ENCODE measurements at regions not wholly inside any gene's neighbourhood (a gene's known extent, or its start where the extent isn't known, plus 50 kb on each side); places are given as distances from the start of the nearest gene placed in this dataset.

GRCh38 chr2:176638167-176639015 lies 369.1 kb downstream of the MTX2 start:
- no peak for TF ChIP-seq CREB1 (IDR thresholded peaks at IDR 0.05; ENCODE audit: low read depth)
- peak; percentile 82 for TF ChIP-seq RAD21 (IDR thresholded peaks at IDR 0.05; ENCODE audit: low read depth)
- TF ChIP-seq, protein P1, sequence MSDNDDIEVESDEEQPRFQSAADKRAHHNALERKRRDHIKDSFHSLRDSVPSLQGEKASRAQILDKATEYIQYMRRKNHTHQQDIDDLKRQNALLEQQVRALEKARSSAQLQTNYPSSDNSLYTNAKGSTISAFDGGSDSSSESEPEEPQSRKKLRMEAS (IDR thresholded peaks at IDR 0.05), result no peak
- TF ChIP-seq ZBTB7A (IDR thresholded peaks at IDR 0.05; ENCODE audit: low read depth), result no peak
- TF ChIP-seq TCF12 (IDR thresholded peaks at IDR 0.05; ENCODE audit: low read depth), result no peak
- TF ChIP-seq, protein P2, sequence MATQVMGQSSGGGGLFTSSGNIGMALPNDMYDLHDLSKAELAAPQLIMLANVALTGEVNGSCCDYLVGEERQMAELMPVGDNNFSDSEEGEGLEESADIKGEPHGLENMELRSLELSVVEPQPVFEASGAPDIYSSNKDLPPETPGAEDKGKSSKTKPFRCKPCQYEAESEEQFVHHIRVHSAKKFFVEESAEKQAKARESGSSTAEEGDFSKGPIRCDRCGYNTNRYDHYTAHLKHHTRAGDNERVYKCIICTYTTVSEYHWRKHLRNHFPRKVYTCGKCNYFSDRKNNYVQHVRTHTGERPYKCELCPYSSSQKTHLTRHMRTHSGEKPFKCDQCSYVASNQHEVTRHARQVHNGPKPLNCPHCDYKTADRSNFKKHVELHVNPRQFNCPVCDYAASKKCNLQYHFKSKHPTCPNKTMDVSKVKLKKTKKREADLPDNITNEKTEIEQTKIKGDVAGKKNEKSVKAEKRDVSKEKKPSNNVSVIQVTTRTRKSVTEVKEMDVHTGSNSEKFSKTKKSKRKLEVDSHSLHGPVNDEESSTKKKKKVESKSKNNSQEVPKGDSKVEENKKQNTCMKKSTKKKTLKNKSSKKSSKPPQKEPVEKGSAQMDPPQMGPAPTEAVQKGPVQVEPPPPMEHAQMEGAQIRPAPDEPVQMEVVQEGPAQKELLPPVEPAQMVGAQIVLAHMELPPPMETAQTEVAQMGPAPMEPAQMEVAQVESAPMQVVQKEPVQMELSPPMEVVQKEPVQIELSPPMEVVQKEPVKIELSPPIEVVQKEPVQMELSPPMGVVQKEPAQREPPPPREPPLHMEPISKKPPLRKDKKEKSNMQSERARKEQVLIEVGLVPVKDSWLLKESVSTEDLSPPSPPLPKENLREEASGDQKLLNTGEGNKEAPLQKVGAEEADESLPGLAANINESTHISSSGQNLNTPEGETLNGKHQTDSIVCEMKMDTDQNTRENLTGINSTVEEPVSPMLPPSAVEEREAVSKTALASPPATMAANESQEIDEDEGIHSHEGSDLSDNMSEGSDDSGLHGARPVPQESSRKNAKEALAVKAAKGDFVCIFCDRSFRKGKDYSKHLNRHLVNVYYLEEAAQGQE (IDR thresholded peaks at IDR 0.05; ENCODE audit: low read depth), result no peak

DNA sequence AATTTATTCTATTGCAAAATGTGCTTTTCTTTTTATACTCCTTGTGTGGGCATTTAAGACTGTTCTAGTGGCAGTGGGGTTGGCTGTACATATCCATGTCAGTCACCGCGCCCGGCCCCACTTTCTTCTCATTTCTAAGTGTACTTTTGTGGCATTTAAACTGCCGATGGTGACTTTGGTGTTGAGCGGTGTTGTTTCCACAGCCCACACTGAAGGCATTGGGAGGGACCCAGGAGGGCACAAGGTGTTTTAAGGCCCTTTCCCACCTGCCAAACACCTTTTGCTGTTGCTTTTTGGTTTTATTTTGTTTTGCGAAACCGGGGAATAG lies 369.7 kb downstream of the MTX2 start:
- TF ChIP-seq TEAD4 (IDR thresholded peaks at IDR 0.05), result no peak
- TF ChIP-seq, protein P2 (IDR thresholded peaks at IDR 0.05; ENCODE audit: low read depth), result no peak
- TF ChIP-seq EP300 (IDR thresholded peaks at IDR 0.05; ENCODE audit: borderline replicate concordance), result no peak
- TF ChIP-seq RAD21 (IDR thresholded peaks at IDR 0.05; ENCODE audit: low read depth), result no peak
- no peak for TF ChIP-seq TAF1 (IDR thresholded peaks at IDR 0.05; ENCODE audit: low read depth)
- no peak for TF ChIP-seq CEBPB (IDR thresholded peaks at IDR 0.05)
- TF ChIP-seq YY1 (IDR thresholded peaks at IDR 0.05; ENCODE audit: low read depth), result no peak
- no peak for TF ChIP-seq FOXM1 (IDR thresholded peaks at IDR 0.05; ENCODE audit: borderline replicate concordance, low read depth)
- TF ChIP-seq, protein P1 (IDR thresholded peaks at IDR 0.05), result no peak
- no peak for TF ChIP-seq EGR1 (IDR thresholded peaks at IDR 0.05)
- TF ChIP-seq ZBTB7A (IDR thresholded peaks at IDR 0.05; ENCODE audit: low read depth), result no peak
- no peak for TF ChIP-seq NFIC (IDR thresholded peaks at IDR 0.05)

- TF ChIP-seq, protein P2 (IDR thresholded peaks at IDR 0.05; ENCODE audit: low read depth), result no peak
- TF ChIP-seq FOXM1 (IDR thresholded peaks at IDR 0.05; ENCODE audit: borderline replicate concordance, low read depth), result no peak
- no peak for TF ChIP-seq NFIC (IDR thresholded peaks at IDR 0.05)
- no peak for TF ChIP-seq EP300 (IDR thresholded peaks at IDR 0.05; ENCODE audit: borderline replicate concordance)
These were observed 370.4 kb downstream of the MTX2 start for GRCh38 chr2:176639671-176640070.

DNA sequence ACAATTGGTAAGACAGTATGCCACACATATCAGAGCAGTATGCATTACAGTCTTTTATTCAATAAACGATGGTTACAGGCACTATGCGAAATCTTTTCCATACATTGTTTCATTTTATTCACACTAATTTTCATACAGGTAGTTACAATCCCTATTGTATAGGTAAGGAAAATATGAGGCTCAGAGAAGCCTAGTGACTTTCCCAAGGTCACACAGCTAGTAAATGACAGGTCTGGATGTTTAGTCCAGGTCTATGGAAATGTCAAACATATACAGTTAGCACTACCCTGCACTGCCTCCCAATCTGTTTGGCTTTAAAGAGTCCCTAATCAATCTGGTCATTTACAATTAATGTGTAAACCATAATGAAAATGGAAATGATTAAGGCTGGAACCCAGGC lies 372.2 kb downstream of the MTX2 start:
- TF ChIP-seq, protein P3, sequence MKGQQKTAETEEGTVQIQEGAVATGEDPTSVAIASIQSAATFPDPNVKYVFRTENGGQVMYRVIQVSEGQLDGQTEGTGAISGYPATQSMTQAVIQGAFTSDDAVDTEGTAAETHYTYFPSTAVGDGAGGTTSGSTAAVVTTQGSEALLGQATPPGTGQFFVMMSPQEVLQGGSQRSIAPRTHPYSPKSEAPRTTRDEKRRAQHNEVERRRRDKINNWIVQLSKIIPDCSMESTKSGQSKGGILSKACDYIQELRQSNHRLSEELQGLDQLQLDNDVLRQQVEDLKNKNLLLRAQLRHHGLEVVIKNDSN (IDR thresholded peaks at IDR 0.05), result no peak
- TF ChIP-seq NFIC (IDR thresholded peaks at IDR 0.05) (no peak), TCF12 (IDR thresholded peaks at IDR 0.05; ENCODE audit: low read depth) (no peak), ZBTB7A (IDR thresholded peaks at IDR 0.05; ENCODE audit: low read depth) (no peak), YY1 (IDR thresholded peaks at IDR 0.05; ENCODE audit: low read depth) (no peak), EP300 (IDR thresholded peaks at IDR 0.05; ENCODE audit: borderline replicate concordance) (no peak), CREB1 (IDR thresholded peaks at IDR 0.05; ENCODE audit: low read depth) (no peak), TAF1 (IDR thresholded peaks at IDR 0.05; ENCODE audit: low read depth) (no peak), RAD21 (IDR thresholded peaks at IDR 0.05; ENCODE audit: low read depth) (no peak), EGR1 (IDR thresholded peaks at IDR 0.05) (no peak), FOXM1 (IDR thresholded peaks at IDR 0.05; ENCODE audit: borderline replicate concordance, low read depth) (no peak)
- TF ChIP-seq, protein P1 (IDR thresholded peaks at IDR 0.05), result no peak
- TF ChIP-seq, protein P2 (IDR thresholded peaks at IDR 0.05; ENCODE audit: low read depth), result no peak
